ENCODE measurements at regions not wholly inside any gene's neighbourhood (a gene's known extent, or its start where the extent isn't known, plus 50 kb on each side); places are given as distances from the start of the nearest gene placed in this dataset.
A peak's percentile ranks its signal among the peaks of the same experiment; 100 is the strongest.
"Not testable (repeated sequence)": the region's sequence is repeated elsewhere in the genome, so short reads cannot be mapped to it uniquely, and the experiment has no call there.

DNA sequence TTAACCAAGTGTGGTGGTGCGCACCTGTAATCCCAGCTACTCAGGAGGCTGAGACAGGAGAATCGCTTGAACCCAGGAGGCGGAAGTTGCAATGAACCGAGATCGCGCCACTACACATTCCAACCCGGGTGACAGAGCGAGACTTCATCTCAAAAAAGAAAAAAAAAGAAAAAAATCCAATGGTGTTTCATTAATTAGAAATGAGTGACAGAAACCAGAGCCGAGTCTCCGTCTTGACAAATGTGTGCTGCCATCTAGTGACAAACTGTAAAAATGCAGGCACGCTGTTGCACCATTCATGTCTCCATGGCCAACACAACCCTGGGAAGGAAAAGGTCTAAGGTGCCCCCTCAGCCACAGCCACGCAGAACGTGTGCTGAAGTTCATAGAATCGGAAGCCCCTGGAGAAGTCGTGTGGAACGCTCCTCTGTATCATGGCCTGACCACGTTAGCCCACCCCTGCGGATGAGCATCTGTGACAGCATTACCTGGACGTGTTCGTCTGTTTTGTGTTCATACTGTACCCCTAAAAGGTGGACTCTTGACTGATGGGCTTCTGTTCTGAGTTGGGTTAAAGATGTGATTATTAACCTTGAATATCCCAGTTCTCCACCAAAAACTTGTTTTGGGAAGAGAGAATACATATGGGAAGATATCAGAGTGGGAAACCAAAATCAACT is 94.9 kb downstream of the LYZL2 start:
- H3K4me3 ChIP-seq (ENCODE audit: low read depth, low read length): no peak overlapping the region
- TF ChIP-seq, protein P1, sequence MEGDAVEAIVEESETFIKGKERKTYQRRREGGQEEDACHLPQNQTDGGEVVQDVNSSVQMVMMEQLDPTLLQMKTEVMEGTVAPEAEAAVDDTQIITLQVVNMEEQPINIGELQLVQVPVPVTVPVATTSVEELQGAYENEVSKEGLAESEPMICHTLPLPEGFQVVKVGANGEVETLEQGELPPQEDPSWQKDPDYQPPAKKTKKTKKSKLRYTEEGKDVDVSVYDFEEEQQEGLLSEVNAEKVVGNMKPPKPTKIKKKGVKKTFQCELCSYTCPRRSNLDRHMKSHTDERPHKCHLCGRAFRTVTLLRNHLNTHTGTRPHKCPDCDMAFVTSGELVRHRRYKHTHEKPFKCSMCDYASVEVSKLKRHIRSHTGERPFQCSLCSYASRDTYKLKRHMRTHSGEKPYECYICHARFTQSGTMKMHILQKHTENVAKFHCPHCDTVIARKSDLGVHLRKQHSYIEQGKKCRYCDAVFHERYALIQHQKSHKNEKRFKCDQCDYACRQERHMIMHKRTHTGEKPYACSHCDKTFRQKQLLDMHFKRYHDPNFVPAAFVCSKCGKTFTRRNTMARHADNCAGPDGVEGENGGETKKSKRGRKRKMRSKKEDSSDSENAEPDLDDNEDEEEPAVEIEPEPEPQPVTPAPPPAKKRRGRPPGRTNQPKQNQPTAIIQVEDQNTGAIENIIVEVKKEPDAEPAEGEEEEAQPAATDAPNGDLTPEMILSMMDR (IDR thresholded peaks at IDR 0.05; ENCODE audit: low read depth, low read length): peak; percentile 72

DNA sequence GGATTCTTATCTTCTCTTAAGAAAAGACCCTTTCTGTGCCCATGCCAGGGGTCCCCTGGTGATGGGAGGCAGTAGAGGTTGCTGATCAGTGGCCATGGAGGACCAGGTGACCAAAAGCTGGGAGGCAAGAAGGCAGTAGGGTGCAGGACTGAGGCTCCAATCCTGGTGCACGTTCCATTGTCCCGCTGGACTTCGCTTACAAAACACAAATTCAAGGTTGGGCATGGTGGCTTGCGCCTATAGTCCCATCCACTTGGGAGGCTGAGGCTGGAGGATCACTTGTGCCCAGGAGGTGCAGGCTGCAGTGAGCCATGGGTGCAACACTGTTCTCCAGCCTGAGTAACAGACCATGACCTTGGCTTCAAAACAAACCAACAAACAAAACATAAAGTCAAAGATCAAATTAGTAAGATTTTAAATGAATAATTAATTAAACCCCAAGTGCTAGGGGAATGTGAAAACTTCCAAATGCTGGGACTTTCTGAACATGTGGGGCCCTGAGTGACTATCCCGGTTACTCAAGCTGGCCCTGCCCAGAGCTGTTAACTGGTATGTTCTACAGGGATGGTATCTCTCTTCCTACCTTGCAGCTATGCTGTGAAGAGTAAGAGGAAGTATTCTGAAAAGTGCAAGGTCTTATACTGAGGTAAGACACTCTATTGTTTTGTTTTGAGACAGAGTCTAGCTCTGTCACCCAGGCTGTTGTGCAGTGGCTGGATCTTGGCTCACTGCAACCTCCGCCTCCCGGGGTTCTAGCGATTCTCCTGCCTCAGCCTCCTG is 97.6 kb downstream of the LYZL2 start:
- no peak overlapping the region for H3K4me3 ChIP-seq (ENCODE audit: low read depth, low read length)
- TF ChIP-seq, protein P1 (IDR thresholded peaks at IDR 0.05; ENCODE audit: low read depth, low read length): no peak

DNA sequence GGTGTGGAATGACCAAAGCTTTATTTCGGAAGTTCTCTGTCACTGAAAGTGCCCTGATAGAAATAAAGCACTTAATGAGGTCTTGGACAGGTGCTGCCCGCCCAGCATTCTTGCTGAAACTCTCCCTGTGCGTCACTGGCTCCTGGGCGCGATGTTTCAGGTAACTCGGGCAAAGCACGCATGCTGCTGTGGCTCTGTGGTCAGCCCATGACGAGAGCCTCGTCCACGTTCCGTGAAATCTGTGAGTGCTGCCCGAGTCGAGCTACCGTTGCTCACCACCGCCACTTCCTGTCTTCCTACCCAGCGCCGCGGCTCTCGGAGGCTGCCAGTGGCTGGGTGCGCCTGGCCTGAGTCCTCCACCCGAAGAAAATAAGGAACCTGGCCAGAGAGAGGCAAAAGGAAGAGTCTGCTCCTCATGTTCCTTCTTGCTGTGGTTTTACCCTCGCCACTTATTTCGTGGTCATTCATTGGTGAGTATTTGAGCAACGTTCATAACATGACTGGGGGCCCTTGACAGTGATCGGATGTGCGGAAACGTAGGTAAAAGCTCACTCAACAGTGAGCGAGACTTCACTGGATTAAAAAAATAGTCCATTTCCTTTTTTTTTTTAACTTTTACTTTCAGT is 95.5 kb downstream of the MAP3K8 start:
- TF ChIP-seq, protein P1 (IDR thresholded peaks at IDR 0.05; ENCODE audit: low read depth, low read length): no peak
- no peak overlapping the region for H3K4me3 ChIP-seq (ENCODE audit: low read depth, low read length)

DNA sequence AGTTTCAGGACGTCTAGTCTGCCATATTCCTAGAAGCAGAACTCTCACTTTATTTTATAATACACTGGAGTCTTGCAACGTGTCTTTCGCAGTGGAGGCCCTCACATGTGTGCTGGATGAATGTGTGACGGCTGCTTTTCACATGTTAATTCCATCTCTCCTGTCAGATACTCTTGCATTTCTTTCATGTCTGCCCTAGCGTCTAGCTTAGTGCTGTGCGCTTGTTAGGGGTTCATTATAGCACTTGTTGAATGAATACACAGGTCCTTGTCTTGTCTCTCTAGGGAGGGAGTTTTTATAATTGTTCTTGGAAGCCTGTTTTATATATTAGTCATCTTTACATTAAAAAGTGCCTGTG is 94.4 kb downstream of the MAP3K8 start:
- TF ChIP-seq, protein P1 (IDR thresholded peaks at IDR 0.05; ENCODE audit: low read depth, low read length): no peak
- no peak overlapping the region for H3K4me3 ChIP-seq (ENCODE audit: low read depth, low read length)

DNA sequence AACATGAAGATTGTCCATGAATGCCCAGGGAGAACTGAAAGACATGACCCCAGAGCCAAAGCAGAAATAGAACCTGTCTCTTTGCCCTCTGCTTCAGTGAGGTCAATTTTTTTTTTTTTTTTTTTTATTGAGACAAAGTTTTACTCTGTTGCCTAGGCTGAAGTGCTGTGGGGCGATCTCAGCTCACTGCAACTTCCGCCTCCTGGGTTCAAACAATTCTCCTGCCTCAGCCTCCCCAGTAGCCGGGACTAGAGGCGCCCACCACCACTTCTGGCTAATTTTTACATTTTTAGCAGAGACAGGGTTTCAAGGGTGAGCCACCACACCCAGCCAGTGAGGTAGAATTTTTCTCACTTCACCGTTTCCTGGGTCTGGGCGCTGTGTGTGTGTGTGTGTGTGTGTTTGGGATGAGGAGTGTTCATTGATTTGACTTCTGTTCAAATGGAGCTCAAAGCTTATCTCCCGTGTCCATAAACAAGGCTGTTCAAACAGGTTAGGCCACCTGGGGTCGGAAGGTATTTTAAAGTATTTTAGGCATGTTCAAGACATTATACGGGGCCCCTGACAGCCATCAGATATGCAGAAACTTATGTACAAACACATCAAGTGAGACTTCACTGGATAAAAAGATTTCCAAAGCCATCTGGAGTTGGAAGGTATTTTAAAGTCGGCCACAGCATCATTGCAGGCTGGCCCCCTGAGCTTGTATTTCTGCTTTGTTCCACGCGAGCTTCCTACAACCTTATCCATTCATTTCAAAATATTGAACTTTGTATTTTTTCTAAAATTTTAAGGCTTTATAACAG is 93.8 kb downstream of the MAP3K8 start:
- TF ChIP-seq, protein P1 (IDR thresholded peaks at IDR 0.05; ENCODE audit: low read depth, low read length): no peak
- no peak overlapping the region for H3K4me3 ChIP-seq (ENCODE audit: low read depth, low read length)

DNA sequence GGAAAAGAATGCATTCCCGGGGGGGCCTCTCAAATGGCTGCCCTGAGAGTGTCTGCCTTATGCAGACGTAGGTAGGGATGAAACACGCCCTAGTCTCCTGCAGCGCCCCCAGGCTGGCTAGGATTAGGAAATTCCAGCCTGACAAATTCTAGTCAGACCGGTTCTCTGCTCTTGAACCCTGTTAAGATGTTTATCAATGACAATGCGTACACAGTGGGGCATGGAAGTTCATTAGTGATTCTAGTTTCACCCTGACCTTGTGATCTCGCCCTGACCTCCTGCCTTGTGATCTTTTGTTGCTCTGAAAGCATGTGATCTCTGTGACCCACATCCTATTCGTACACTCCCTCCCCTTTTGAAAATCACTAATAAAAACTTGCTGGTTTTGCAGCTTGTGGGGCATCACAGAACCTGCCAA is 88.7 kb downstream of the MAP3K8 start:
- not testable (repeated sequence) for H3K4me3 ChIP-seq (ENCODE audit: low read depth, low read length)

DNA sequence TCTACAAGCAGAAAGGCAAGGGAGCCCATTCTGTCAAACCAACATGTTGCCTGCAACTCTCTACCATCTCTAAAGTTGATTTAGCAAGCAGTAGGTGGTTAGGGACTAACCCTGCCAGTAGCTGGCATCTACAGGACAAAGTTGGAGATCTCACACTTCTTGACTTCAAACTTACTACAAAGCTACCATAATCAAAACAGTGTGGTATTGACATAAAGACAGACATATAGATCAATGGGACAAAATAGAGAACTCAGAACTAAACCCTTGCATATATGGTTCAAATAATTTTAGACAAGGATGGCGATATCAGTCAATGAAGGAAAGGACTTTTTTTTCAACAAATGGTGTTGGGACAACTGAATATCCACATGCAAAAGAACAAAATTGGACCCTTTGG is 84.9 kb downstream of the MAP3K8 start:
- TF ChIP-seq, protein P1 (IDR thresholded peaks at IDR 0.05; ENCODE audit: low read depth, low read length): no peak
- H3K4me3 ChIP-seq (ENCODE audit: low read depth, low read length): no peak overlapping the region
